Activated naive CD8-positive, alpha-beta T cell (primary cell): ENCODE measurements at regions not wholly inside any gene's neighbourhood (a gene's known extent, or its start where the extent isn't known, plus 50 kb on each side); places are given as distances from the start of the nearest gene placed in this dataset.
"Not testable (repeated sequence)": the region's sequence is repeated elsewhere in the genome, so short reads cannot be mapped to it uniquely, and the experiment has no call there.

Experiments used
- H3K27ac Mint-ChIP-seq: one replicate; pipeline ENCODE4 v1.8.0; 2021; ENCODE audit warnings: mixed read lengths
- H3K27me3 Mint-ChIP-seq: one replicate; pipeline ENCODE4 v1.8.0; 2021; ENCODE audit warnings: mixed read lengths
- H3K36me3 Mint-ChIP-seq: one replicate; pipeline ENCODE4 v1.8.0; 2021; ENCODE audit warnings: mixed read lengths
- H3K4me1 Mint-ChIP-seq: one replicate; pipeline ENCODE4 v1.8.0; 2021; ENCODE audit warnings: low read depth, mixed read lengths
- H3K4me3 Mint-ChIP-seq: one replicate; pipeline ENCODE4 v1.8.0; 2021; ENCODE audit warnings: mild to moderate bottlenecking, mixed read lengths
- H3K9me3 Mint-ChIP-seq: one replicate; pipeline ENCODE4 v1.8.0; 2021; ENCODE audit warnings: low read depth, mixed read lengths

DNA sequence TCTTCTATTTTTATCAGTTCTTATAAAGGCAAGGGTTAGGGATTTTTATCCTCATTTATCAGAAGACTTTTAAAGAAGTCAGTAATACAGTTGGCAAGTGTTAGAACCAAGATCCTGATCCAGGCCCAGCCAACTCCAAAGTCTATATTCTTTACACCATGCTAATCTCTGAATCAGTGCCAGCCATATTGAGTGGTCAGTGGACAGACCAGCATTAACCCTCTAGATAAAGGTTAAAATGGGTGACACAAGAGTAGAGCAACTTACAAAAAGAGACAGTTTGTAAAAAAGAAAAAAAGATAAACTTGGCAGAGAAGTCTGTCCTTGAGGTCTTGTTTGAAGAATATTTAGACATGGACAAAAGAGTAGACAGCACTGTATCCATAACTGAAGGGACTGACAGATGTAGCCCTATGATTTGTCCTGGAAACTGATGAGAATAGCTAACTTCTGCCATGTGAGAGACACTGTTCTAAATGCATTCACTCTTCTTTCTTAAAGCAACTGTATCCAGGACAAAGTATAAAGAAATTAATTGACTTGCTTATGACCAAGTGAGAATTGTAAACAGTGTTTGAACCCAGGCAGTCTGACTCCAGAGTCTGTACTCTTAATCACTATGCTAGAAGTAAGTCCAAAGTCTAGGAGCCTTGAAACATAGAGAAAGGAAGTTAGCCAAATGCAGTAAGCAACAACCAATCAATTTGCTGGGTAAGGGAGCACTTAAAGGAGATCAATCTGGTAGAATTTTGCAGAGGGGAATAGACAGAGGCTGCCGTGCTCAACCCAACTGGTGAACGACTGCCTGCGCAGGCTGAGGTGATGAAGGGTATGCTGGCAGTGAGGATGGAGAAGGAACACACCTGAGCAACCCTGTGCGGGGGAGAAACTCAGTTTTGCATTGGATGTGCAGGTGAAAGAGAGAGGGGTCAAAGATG, 103.7 kb downstream of the TTC6 start:
- no peak overlapping the region for H3K27ac Mint-ChIP-seq
- no peaks in the 10 kb centered on the region for H3K4me1 Mint-ChIP-seq
- peaks cover 6% of the 10 kb centered on the region for H3K9me3 Mint-ChIP-seq
- H3K36me3 Mint-ChIP-seq: no peaks in the 10 kb centered on the region
- no peaks in the 10 kb centered on the region for H3K27me3 Mint-ChIP-seq
- no peak overlapping the region for H3K4me3 Mint-ChIP-seq

DNA sequence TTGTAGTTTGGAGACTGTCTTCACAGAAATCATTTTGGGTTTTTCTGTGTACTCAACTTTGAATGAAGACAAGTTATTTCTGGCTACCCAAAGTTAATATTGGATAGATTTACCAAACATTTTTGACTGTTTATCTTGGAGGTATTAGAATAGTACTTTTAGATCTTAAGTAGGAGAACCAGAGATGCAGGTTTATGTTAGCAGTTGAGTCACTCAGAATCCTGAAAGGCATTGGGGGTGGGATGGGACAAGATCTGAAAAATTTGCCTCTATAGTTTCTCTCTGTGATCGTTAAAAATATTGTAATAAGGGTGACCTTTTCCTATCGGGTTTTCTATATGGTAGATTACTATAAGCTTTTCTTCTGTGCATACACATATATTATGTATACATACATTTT, 112.3 kb downstream of the TTC6 start:
- Mint-ChIP-seq H3K9me3 (no peaks in the 10 kb centered on the region), H3K36me3 (no peaks in the 10 kb centered on the region), H3K4me1 (no peaks in the 10 kb centered on the region), H3K27me3 (peaks cover 4% of the 10 kb centered on the region), H3K4me3 (no peak overlapping the region), H3K27ac (no peak overlapping the region)

DNA sequence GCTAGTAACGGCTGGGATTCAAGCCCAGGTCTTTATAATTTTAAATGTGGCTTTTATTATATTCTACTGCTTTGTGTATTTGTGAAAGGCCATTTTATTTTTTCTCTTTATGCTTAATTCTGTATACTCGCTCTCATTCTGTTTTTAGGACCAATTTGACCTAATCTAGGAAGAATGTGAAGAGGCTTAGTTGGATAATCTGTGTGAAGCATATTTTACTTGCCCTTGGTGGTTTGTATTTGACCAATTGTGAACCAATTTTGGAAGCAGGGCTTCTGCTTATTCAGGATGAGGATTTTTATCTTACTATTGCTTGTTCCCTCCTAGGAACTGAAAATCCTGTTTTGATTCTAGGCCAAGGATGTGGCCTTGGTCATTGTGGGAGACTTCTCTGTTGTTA, 113.1 kb downstream of the TTC6 start:
- no peak overlapping the region for H3K27ac Mint-ChIP-seq
- no peaks in the 10 kb centered on the region for H3K9me3 Mint-ChIP-seq
- H3K4me3 Mint-ChIP-seq: no peak overlapping the region
- H3K4me1 Mint-ChIP-seq: no peaks in the 10 kb centered on the region
- H3K27me3 Mint-ChIP-seq: peaks cover 4% of the 10 kb centered on the region
- H3K36me3 Mint-ChIP-seq: no peaks in the 10 kb centered on the region

DNA sequence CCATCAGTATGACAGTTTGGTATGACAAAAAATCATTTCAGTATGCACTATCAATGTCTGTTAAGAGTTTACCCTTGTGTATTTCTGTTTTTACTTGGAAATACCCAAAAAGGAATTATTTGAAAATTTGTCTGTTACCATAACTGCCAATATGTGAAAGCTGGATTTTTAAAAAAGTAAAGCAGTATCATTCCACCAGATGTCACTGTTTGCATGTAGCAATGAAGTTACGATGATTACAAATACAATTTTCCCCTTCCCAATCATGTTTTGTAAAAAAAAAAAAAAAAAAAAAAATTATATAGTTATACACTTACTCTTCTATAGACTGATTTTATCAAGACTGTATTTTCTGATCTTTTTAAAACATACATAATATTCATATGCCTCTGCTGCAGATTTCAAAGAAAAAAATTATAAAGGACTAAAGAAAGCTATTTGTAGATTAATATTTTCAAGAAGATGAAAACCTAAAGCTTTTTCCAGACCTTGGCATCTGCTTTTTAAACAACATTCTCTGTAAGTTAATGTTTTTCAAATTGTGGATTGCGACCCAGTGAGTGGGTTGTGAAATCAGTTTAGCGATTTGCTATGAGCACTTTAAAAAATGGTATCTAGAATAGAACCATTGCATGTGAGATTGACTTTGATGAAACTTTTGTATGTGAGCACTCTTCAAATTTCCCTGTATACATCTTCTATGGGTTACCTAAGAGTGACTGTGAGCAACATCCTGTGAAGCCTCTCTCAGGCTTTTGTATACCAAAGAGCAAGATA, 114.2 kb downstream of the TTC6 start:
- no peaks in the 10 kb centered on the region for H3K4me1 Mint-ChIP-seq
- H3K36me3 Mint-ChIP-seq: no peaks in the 10 kb centered on the region
- H3K9me3 Mint-ChIP-seq: no peaks in the 10 kb centered on the region
- H3K27me3 Mint-ChIP-seq: peaks cover 7% of the 10 kb centered on the region
- no peak overlapping the region for H3K4me3 Mint-ChIP-seq
- H3K27ac Mint-ChIP-seq: no peak overlapping the region

DNA sequence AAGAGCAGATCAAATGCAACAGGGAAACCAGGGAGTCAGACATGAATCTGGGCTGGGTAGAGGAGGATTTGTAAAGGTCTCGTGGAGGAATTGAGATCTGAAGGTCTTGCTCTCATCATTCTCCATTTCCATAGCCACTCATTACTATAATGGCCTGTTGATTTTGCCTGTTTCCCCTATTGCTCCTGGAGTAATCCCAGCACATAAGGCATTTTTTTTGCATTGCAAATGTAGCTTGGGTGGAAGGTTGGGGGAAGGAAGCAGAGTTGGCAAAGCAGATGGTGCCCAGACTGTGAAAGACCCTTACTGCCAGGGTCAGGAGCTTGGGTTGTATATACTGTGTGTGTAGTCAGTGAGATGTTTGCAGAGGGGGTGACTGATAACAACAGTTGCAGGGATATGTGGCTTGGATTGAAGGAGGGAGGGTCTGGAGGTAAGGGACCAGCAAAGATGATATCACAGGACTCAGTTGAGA, 116.0 kb downstream of the TTC6 start:
- Mint-ChIP-seq H3K9me3 (no peaks in the 10 kb centered on the region), H3K27me3 (peaks cover 7% of the 10 kb centered on the region), H3K4me3 (no peak overlapping the region), H3K36me3 (no peaks in the 10 kb centered on the region), H3K4me1 (no peaks in the 10 kb centered on the region), H3K27ac (no peak overlapping the region)

DNA sequence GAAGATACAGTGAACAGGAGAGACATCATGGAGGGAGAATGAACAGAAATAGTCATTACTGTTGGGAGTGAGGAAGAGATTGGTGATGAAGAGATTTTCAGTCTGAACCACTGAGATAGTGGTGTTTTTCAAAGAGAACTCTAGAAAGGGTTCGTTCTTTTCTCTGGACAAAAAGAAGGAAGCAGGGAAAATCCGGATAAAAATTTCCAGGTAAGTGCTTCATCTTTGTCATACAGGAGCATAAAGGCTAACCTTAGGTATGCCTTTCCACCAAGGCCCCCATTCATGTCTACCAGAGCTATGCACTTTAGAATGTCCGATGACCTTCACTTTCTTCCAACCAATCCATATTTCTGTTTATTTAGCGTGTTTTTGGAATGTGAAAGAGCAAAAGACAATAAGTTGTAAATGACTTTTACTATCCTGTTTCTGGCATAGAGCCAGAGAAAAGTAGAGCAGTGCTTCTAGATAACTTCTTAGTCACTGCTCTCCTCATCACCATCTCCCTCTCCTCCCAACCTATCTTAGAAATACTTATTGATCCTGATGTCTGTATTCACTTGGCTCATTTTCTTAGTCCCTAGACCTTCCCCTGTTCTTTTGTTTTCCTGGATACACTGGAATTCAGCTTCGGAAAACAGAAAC, 116.5 kb downstream of the TTC6 start:
- Mint-ChIP-seq H3K27ac (no peak overlapping the region), H3K4me1 (no peaks in the 10 kb centered on the region), H3K36me3 (no peaks in the 10 kb centered on the region), H3K4me3 (no peak overlapping the region), H3K9me3 (no peaks in the 10 kb centered on the region), H3K27me3 (peaks cover 8% of the 10 kb centered on the region)

DNA sequence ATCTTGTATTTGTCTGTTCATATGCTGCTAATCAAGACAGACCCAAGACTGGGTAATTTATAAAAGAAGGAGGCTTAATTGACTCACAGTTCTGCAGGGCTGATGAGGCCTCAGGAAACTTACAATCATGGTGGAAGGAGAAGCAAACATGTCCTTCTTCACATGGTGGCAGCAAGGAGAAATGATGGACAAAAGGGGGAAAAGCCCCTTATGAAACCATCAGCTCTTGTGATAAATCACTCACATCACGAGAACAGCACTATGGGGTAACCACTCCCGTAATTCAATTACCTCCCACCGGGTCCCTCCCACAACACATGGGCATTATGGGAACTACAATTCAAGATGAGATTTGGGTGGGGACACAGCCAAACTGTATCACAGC, 117.0 kb downstream of the TTC6 start:
- not testable (repeated sequence) for H3K36me3 Mint-ChIP-seq, H3K27ac Mint-ChIP-seq, H3K27me3 Mint-ChIP-seq, H3K4me1 Mint-ChIP-seq, H3K4me3 Mint-ChIP-seq, H3K9me3 Mint-ChIP-seq

DNA sequence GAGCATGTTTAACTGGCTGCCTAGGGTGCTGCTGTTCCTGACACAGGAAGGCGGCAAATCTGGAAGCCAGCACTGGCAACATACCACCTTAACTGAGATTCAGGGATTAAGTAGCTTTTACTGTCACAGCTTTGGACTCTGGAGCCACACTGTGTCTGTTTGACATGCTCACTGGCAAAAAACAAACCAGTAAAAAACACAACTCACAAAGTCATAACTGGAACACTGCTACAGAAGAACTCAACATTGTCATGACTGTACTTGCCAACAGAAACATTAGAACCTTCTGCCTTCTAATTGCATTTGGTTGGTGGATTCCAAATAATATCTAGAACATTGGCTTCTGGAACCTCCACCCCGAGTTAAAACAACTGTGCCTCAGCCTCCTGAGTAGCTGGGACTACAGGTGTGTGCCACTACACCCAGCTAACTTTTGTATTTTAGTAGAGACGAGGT, 117.6 kb downstream of the TTC6 start:
- Mint-ChIP-seq H3K4me3 (no peak overlapping the region), H3K36me3 (no peaks in the 10 kb centered on the region), H3K4me1 (no peaks in the 10 kb centered on the region), H3K9me3 (no peaks in the 10 kb centered on the region), H3K27me3 (peaks cover 9% of the 10 kb centered on the region), H3K27ac (no peak overlapping the region)

DNA sequence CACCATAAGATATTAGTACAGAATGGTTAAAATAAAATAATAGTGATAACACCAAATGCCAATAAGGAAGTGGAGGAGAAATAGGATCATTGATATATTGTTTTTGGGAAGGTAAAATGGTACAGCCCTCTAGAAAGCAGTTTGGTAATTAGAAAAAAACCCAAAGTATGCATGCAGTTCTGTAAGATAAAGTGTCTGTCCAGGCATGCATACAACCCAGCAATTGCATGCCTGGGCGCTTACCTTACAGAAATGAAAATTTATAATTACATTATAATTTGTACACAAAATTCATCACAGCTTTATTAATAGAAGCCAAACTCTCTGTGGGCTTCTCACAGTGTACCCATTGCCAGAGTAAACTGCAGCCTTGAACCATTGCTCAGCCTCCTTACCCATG, 124.7 kb downstream of the TTC6 start:
- Mint-ChIP-seq H3K27me3 (peaks cover 2% of the 10 kb centered on the region), H3K9me3 (no peaks in the 10 kb centered on the region), H3K4me1 (no peaks in the 10 kb centered on the region), H3K4me3 (no peak overlapping the region), H3K36me3 (no peaks in the 10 kb centered on the region), H3K27ac (no peak overlapping the region)

DNA sequence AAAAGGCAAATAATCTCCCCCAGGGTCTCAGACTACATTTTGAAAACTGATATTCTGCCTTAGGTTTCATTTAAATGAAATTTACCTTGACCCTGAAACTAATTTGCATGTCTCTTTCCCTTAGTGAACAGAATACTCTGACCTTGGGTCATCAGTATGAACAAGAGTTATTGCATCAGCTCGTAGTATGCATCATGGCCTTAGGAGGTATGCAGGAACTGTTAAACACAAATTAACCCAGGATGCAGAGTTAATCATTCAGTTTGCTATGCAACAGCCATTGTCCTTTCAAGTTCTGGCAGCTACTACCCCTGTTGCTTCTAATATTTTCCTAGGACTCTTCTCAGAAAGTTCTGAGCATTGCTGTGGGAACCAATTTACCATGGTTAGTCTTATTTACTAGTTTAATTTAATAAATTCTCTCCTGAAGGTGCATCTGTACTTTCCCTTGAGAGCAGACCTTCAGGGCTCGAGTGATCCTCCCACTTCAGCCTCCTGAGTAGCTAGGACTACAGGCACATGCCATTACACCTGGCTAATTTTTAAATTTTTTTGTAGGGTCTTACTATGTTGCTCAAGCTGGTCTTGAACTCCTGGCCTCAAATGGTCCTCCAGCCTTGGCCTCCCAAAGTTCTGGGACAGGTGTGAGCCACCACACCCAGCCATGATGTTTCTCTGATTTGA, 126.7 kb downstream of the TTC6 start:
- Mint-ChIP-seq H3K36me3 (no peaks in the 10 kb centered on the region), H3K4me1 (no peaks in the 10 kb centered on the region), H3K4me3 (no peak overlapping the region), H3K9me3 (peaks cover 3% of the 10 kb centered on the region), H3K27me3 (no peaks in the 10 kb centered on the region), H3K27ac (no peak overlapping the region)

DNA sequence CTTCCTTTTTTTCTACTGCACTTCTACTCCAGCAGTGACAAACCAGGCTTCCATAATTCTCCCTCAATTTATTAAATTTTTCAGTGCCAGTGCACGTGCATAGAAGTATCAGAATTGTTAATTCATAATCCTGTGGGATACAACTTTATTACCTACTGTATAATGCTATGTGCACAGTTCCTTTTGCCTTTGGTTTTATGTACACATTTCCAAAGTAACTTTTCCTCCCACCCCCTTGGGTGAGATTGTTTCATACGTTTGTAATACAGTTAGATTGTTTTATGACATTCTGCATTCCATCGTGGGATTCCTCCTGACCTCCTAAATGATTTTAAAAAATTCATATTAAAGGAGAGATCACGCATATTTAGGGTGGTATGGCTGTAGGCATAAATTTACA, 128.1 kb downstream of the TTC6 start:
- Mint-ChIP-seq H3K4me1 (no peaks in the 10 kb centered on the region), H3K4me3 (no peak overlapping the region), H3K36me3 (no peaks in the 10 kb centered on the region), H3K9me3 (peaks cover 3% of the 10 kb centered on the region), H3K27ac (no peak overlapping the region), H3K27me3 (no peaks in the 10 kb centered on the region)

DNA sequence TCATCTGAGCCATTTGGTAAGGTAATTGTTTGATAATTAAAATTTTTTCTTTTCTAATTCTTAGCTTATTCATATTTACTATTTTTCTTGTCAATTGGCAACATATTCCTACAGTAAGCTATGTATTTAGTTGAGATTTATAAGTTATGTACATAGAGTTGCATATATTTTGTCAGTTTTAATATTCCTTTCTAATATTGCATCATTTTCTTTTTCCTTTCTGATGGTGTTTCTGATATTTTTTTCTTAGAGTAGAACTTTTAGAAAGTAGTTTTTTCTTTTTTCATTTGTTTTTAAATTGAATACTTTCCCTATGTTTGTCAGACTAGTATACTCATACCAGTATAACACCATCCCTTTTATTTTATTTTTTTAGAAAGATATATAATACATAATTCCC, 131.3 kb downstream of the TTC6 start:
- H3K4me3 Mint-ChIP-seq: no peak overlapping the region
- H3K9me3 Mint-ChIP-seq: peaks cover 3% of the 10 kb centered on the region
- H3K27ac Mint-ChIP-seq: no peak overlapping the region
- no peaks in the 10 kb centered on the region for H3K4me1 Mint-ChIP-seq
- H3K27me3 Mint-ChIP-seq: peaks cover 1% of the 10 kb centered on the region
- H3K36me3 Mint-ChIP-seq: no peaks in the 10 kb centered on the region

DNA sequence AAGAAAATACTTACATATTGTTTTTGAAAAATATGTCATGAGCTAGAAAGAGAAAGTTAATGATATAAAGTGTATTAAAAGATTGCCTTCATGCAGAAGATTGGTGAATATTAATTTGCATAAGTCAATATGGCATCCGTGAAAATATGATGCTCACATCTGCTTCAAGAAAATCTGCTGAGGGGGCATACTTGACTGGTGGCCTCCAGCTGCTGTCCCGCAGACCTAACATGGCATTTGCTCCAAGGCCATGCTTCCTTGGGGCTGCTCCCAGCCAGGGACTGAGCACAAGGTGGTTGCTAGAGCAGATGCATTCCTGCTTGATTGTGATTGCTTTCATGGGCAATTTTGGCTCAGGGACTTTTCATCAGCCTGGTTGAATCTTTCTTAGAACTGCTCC, 133.8 kb downstream of the TTC6 start:
- Mint-ChIP-seq H3K4me3 (no peak overlapping the region), H3K27ac (no peak overlapping the region), H3K9me3 (peaks cover 3% of the 10 kb centered on the region), H3K36me3 (no peaks in the 10 kb centered on the region), H3K27me3 (peaks cover 1% of the 10 kb centered on the region), H3K4me1 (no peaks in the 10 kb centered on the region)

DNA sequence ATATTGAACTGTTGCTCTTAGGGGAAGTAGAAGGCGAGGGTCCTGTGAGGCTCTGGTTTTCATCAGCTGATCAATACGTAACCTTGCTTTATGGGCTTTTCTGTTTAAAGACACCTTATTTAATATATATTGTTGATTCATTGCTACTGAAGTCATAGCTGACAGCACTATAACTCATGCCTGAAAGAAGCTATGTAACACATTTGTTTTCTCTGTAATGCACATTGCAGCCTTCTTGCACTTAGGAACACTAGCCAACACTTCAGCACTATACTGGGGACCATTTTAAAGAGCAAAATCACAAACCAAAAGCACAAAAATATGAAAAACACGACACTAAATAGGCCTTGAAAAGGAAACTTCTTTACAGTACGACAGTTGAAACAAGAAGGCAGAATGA, 135.7 kb downstream of the TTC6 start:
- no peaks in the 10 kb centered on the region for H3K36me3 Mint-ChIP-seq
- H3K4me1 Mint-ChIP-seq: no peaks in the 10 kb centered on the region
- H3K27me3 Mint-ChIP-seq: peaks cover 1% of the 10 kb centered on the region
- H3K4me3 Mint-ChIP-seq: no peak overlapping the region
- no peak overlapping the region for H3K27ac Mint-ChIP-seq
- H3K9me3 Mint-ChIP-seq: peaks cover under 1% of the 10 kb centered on the region
